K562 (cell line): ENCODE measurements at regions not wholly inside any gene's neighbourhood (a gene's known extent, or its start where the extent isn't known, plus 50 kb on each side); places are given as distances from the start of the nearest gene placed in this dataset.

Experiments
- BCLAF1 ChIP-seq, 2 experiments: fragments of 450-650 bp in 1 of 2; IDR thresholded peaks; 2 replicates each; pipeline ENCODE4 v1.6.1; 2011 to 2017; ENCODE audit warnings: low read depth in 2 of 2, antibody characterized with exemption in 1 of 2, borderline replicate concordance in 1 of 2, low read length in 1 of 2, mild to moderate bottlenecking in 1 of 2, mixed read lengths in 1 of 2; ENCODE audit not compliant: control insufficient read depth in 1 of 2
- COPS2 ChIP-seq: fragments of 450-650 bp; conservative IDR thresholded peaks from 2 replicates; pipeline ENCODE4 v1.6.1; 2016; ENCODE audit warnings: mild to moderate bottlenecking, moderate library complexity
- DPF2 ChIP-seq: fragments of 450-650 bp; IDR thresholded peaks from 2 replicates; pipeline ENCODE4 v1.6.1; 2016
- ELK1 ChIP-seq: sonication (generic); formaldehyde crosslinking; IDR thresholded peaks from 2 replicates; pipeline ENCODE4 v1.8.1; 2022; ENCODE audit warnings: missing genetic modification reagents
- ETV1 ChIP-seq: fragments of 450-650 bp; conservative IDR thresholded peaks from 2 replicates; pipeline ENCODE4 v1.6.1; 2016; ENCODE audit warnings: missing genetic modification characterization, control low read depth, low read depth, missing compliant biosample characterization
- ETV6 ChIP-seq, 3 experiments: fragments of 150-350 bp in 1 of 3; sonication (generic) in 1 of 3; formaldehyde crosslinking in 1 of 3; IDR thresholded peaks; 2 replicates each; pipeline versions ENCODE4 v1.6.1 to v1.8.0; 2014 to 2022; ENCODE audit warnings: borderline replicate concordance in 2 of 3, low read depth in 2 of 3, antibody characterized with exemption in 1 of 3, low read length in 1 of 3, mild to moderate bottlenecking in 1 of 3, missing genetic modification reagents in 1 of 3
- HNRNPLL ChIP-seq: fragments of 200-400 bp; formaldehyde crosslinking; IDR thresholded peaks from 2 replicates; pipeline ENCODE4 v1.6.1; 2017; ENCODE audit warnings: low read length, low read depth, mild to moderate bottlenecking; ENCODE audit not compliant: poor library complexity, severe bottlenecking
- IFI16 ChIP-seq: fragments of 250-450 bp; sonication (Bioruptor Pico); IDR thresholded peaks from 2 replicates; pipeline ENCODE4 v2.1.2; 2022; ENCODE audit warnings: mild to moderate bottlenecking, inconsistent platforms
- KAT7 ChIP-seq: sonication (generic); formaldehyde crosslinking; IDR thresholded peaks from 2 replicates; pipeline ENCODE4 v1.8.0; 2022; ENCODE audit warnings: missing genetic modification reagents, mild to moderate bottlenecking, borderline replicate concordance
- RHOXF2B ChIP-seq: fragments of 250-450 bp; sonication (Bioruptor Pico); conservative IDR thresholded peaks from 2 replicates; pipeline ENCODE4 v1.5.1; 2021
- SFPQ ChIP-seq: fragments of 200-400 bp; formaldehyde crosslinking; IDR thresholded peaks from 2 replicates; pipeline ENCODE4 v1.6.1; 2017; ENCODE audit warnings: mild to moderate bottlenecking, low read depth, low read length, moderate library complexity
- SOX6 ChIP-seq: fragments of 450-650 bp; IDR thresholded peaks from 2 replicates; pipeline ENCODE4 v1.6.1; 2014; ENCODE audit warnings: mild to moderate bottlenecking
- TSC22D4 ChIP-seq: fragments of 450-650 bp; IDR thresholded peaks from 2 replicates; pipeline ENCODE4 v1.6.1; 2016; ENCODE audit warnings: missing genetic modification characterization, missing biosample characterization, control low read depth
- TSHZ1 ChIP-seq: fragments of 250-450 bp; sonication (Bioruptor Pico); IDR thresholded peaks from 2 replicates; pipeline ENCODE4 v1.4.0; 2020; ENCODE audit warnings: mild to moderate bottlenecking, moderate library complexity
- ZNF589 ChIP-seq: fragments of 200-800 bp; sonication (Bioruptor generic); IDR thresholded peaks from 2 replicates; pipeline ENCODE4 v1.6.1; 2016; ENCODE audit warnings: low read depth, missing genetic modification characterization, missing compliant biosample characterization

- no peak for TF ChIP-seq SFPQ
- TF ChIP-seq ZNF589 (CRISPR knock-in tag): 0 out of 2 replicates have a peak, but pooled peaks have one; percentile 27
- no peak for TF ChIP-seq KAT7 (CRISPR knock-in tag)
- no peak for TF ChIP-seq ELK1 (CRISPR knock-in tag)
- TF ChIP-seq COPS2: no peak
- TF ChIP-seq HNRNPLL: no peak
- no peak for TF ChIP-seq SOX6
- no peak for TF ChIP-seq BCLAF1 (IDR thresholded peaks at IDR 0.05; ENCODE audit: borderline replicate concordance in 1 of 2, control insufficient read depth in 1 of 2, low read depth in 2 of 2, low read length in 1 of 2)
- no peak for TF ChIP-seq IFI16
- TF ChIP-seq ETV1 (tag): 0 out of 2 replicates have a peak, but pooled peaks have one; percentile 18
- no peak for TF ChIP-seq TSHZ1 (CRISPR knock-in tag)
- TF ChIP-seq ETV6 (IDR thresholded peaks at IDR 0.05; ENCODE audit: borderline replicate concordance in 1 of 2, low read depth in 2 of 2, low read length in 1 of 2): no peak
- TF ChIP-seq ETV6 (CRISPR knock-in tag; IDR thresholded peaks at IDR 0.05; ENCODE audit: borderline replicate concordance): no peak
- TF ChIP-seq TSC22D4 (tag): no peak
- TF ChIP-seq RHOXF2B (CRISPR knock-in tag): no peak
- TF ChIP-seq DPF2: 0 out of 2 replicates have a peak, but pooled peaks have one; percentile 23
These were observed 231.0 kb downstream of the DSC3 start (continued) for GRCh38 chr18:30811580-30811979.
